ENCODE measurements at regions not wholly inside any gene's neighbourhood (a gene's known extent, or its start where the extent isn't known, plus 50 kb on each side); places are given as distances from the start of the nearest gene placed in this dataset.

DNA sequence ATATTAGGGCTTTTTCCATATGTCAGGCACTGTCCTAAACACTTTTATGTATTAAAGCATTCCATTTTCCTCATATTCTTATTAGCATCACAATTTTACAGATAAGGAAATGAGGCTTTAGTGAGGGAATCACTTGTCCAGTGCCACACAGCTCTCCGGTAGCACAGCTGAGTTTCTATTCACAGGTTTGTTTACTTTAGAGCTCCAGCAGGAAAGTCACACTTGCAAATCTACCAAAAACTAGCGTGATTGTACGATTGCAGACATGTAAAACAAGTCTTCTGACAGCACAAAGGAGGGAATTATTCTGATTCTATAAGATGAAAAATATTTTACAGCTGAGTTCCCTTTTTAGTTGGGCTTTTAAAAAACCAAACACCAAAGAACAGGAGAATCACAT, 472.1 kb downstream of the TMA16 start:
- no peak for FAIRE-seq
- 90% methylated on average over 3 of the region's 3 CpGs; no CpG with 5 or more reads in 1 of the 2 experiments for WGBS, 2 experiments (ENCODE audit: extremely low coverage in 1 of 2, insufficient coverage in 1 of 2, insufficient read length in 1 of 2, insufficient replicate concordance in 2 of 2, low coverage in 1 of 2, low lambda C conversion rate in 2 of 2, missing lambda C conversion rate in 1 of 2)
- TF ChIP-seq KDM4A (IDR thresholded peaks at IDR 0.05; ENCODE audit: low read depth, low read length, severe bottlenecking) (no peak), EGR1 (IDR thresholded peaks at IDR 0.05; ENCODE audit: borderline replicate concordance, low read depth, low read length) (no peak), KDM1A (IDR thresholded peaks at IDR 0.05; ENCODE audit: borderline replicate concordance, low read length) (no peak), SP1 (IDR thresholded peaks at IDR 0.05; ENCODE audit: low read depth, low read length) (no peak), GTF2F1 (IDR thresholded peaks at IDR 0.05; ENCODE audit: borderline replicate concordance, low read depth, low read length) (no peak)

More for the DNA sequence above, 472.1 kb downstream of the TMA16 start:
- Histone ChIP-seq H4K5ac (ENCODE audit: insufficient read length, low read depth, low read length) (no peak overlapping the region), H2BK15ac (ENCODE audit: low read length) (no peak overlapping the region), H3K79me2 (ENCODE audit: control insufficient read depth in 1 of 2, insufficient read depth in 2 of 2, low read length in 2 of 2) (no peaks in the 10 kb centered on the region), H3K4ac (replicated peaks; ENCODE audit: insufficient read length, low read depth, low read length) (no peak overlapping the region), H3K9ac (replicated peaks in 1 of 4; ENCODE audit: extremely low read depth in 1 of 4, low read depth in 3 of 4, low read length in 3 of 4) (no peak overlapping the region), H3K23me2 (ENCODE audit: low read depth, low read length) (no peaks in the 10 kb centered on the region), H2BK12ac (ENCODE audit: low read depth, low read length) (no peak overlapping the region), H2BK5ac (ENCODE audit: low read depth, low read length) (no peak overlapping the region), H3K36me3 (ENCODE audit: control insufficient read depth in 2 of 4, insufficient read depth in 4 of 4, low read length in 3 of 4) (no peaks in the 10 kb centered on the region), H3K56ac (replicated peaks; ENCODE audit: insufficient read length, low read depth, low read length) (no peak overlapping the region), H4K91ac (replicated peaks; ENCODE audit: insufficient read length, low read length) (no peak overlapping the region), H4K8ac (ENCODE audit: extremely low read depth, insufficient read depth, low read length) (no peak overlapping the region), H3K79me1 (ENCODE audit: low read depth, low read length) (no peaks in the 10 kb centered on the region), H3K9me3 (ENCODE audit: insufficient read depth in 2 of 2, low read depth in 1 of 2, low read length in 1 of 2) (no peaks in the 10 kb centered on the region), H3K4me3 (ENCODE audit: extremely low read depth in 1 of 4, insufficient read depth in 2 of 4, low read depth in 3 of 4, low read length in 4 of 4) (no peak overlapping the region), H4K20me1 (replicated peaks in 1 of 2; ENCODE audit: control insufficient read depth in 1 of 2, insufficient read depth in 2 of 2, low read length in 2 of 2) (no peaks in the 10 kb centered on the region), H2AFZ (ENCODE audit: low read length) (no peak overlapping the region), H3K18ac (ENCODE audit: extremely low read depth, low read length) (no peak overlapping the region), H3K4me1 (replicated peaks in 1 of 4; ENCODE audit: control insufficient read depth in 3 of 4, insufficient read depth in 4 of 4, low read length in 3 of 4) (no peaks in the 10 kb centered on the region), H2AK5ac (ENCODE audit: low read depth, low read length) (no peak overlapping the region), H3K27ac (ENCODE audit: low read depth, low read length) (no peak overlapping the region), H2BK120ac (replicated peaks; ENCODE audit: low read depth, low read length) (no peak overlapping the region), H2BK20ac (ENCODE audit: low read length) (no peak overlapping the region), H3K27me3 (replicated peaks in 1 of 4; ENCODE audit: control insufficient read depth in 3 of 4, extremely low read depth in 1 of 4, insufficient read depth in 3 of 4, low read length in 3 of 4) (no peaks in the 10 kb centered on the region), H3K14ac (ENCODE audit: insufficient read length) (no peak overlapping the region), H3K4me2 (ENCODE audit: insufficient read depth in 1 of 2, low read depth in 2 of 2, low read length in 2 of 2) (no peak overlapping the region), H3K23ac (ENCODE audit: insufficient read length) (no peak overlapping the region)
- ChIA-PET POLR2A (ENCODE audit: partially characterized antibody) (no interaction called here), CTCF (ENCODE audit: partially characterized antibody) (no interaction called here)
- no peak for DNase-seq (ENCODE audit: low read depth in 1 of 2, low spot score in 2 of 2)

All from H1 (cell line).